ENCODE measurements at regions not wholly inside any gene's neighbourhood (a gene's known extent, or its start where the extent isn't known, plus 50 kb on each side); places are given as distances from the start of the nearest gene placed in this dataset.

- Histone ChIP-seq H2AK9ac (replicated peaks; ENCODE audit: low read depth, low read length, poor library complexity) (no peak overlapping the region), H3K23ac (ENCODE audit: low read depth, low read length) (no peak overlapping the region), H3K27me3 (ENCODE audit: control insufficient read depth, insufficient read depth, low read length) (no peaks in the 10 kb centered on the region)
These were observed 279.5 kb upstream of the ASIC2 start for GRCh38 chr17:33572615-33573014.

More at GRCh38 chr17:33572615-33573014, 279.5 kb upstream of the ASIC2 start:
- Histone ChIP-seq H2BK20ac (ENCODE audit: low read depth, low read length) (no peak overlapping the region), H4K91ac (ENCODE audit: insufficient read depth, low read depth, low read length) (no peak overlapping the region), H2BK120ac (ENCODE audit: low read depth, low read length) (no peak overlapping the region), H3K14ac (replicated peaks; ENCODE audit: low read depth, low read length) (no peak overlapping the region), H4K5ac (ENCODE audit: low read depth, low read length) (no peak overlapping the region), H3K9ac (ENCODE audit: low read depth, low read length) (no peak overlapping the region), H4K20me1 (ENCODE audit: insufficient read depth, low read length) (no peaks in the 10 kb centered on the region), H3K4ac (ENCODE audit: low read depth, low read length) (no peak overlapping the region), H4K8ac (ENCODE audit: low read depth in 2 of 2, low read length in 2 of 2) (no peak overlapping the region), H3K27ac (ENCODE audit: insufficient read depth, low read length) (no peak overlapping the region), H3K36me3 (ENCODE audit: control insufficient read depth, insufficient read depth, low read length) (no peaks in the 10 kb centered on the region), H3K4me3 (ENCODE audit: insufficient read depth, low read depth, low read length) (no peak overlapping the region), H3K18ac (ENCODE audit: low read depth, low read length) (no peak overlapping the region), H3K56ac (ENCODE audit: extremely low read depth, insufficient read depth, low read length) (no peak overlapping the region), H2AK5ac (ENCODE audit: low read depth, low read length) (no peak overlapping the region), H2BK15ac (ENCODE audit: low read depth, low read length) (no peak overlapping the region), H2AFZ (replicated peaks; ENCODE audit: low read length, poor library complexity) (peak overlapping the region; percentile 67), H2BK5ac (ENCODE audit: low read depth, low read length, poor library complexity, severe bottlenecking) (no peak overlapping the region), H3K4me2 (ENCODE audit: low read depth, low read length) (no peak overlapping the region), H3K9me1 (ENCODE audit: insufficient read depth, low read length) (no peaks in the 10 kb centered on the region), H3K9me3 (ENCODE audit: control insufficient read depth, insufficient read depth, low read length) (peaks cover 7% of the 10 kb centered on the region), H3K4me1 (ENCODE audit: control insufficient read depth, insufficient read depth, low read length) (no peaks in the 10 kb centered on the region), H3K79me1 (ENCODE audit: low read depth in 1 of 2, low read length in 2 of 2) (no peaks in the 10 kb centered on the region)
- DNase-seq (no peak), ATAC-seq (ENCODE audit: low read depth) (no peak)
- CTCF ChIA-PET, result no interaction called here
- dilution Hi-C loops (cut with HindIII; ENCODE audit: low sequenced_read_pairs, unreplicated experiment) (no loop called here), intact Hi-C loops (cut with micrococcal nuclease) (no loop called here), in situ Hi-C loops (cut with MboI; ENCODE audit: low sequenced_read_pairs) (no loop called here)
- BruUV-seq (replicated peaks), result no TSS peak
- WGBS, 2 experiments (ENCODE audit: extremely low coverage in 2 of 2, insufficient read length in 1 of 2), result no CpG with 5 or more reads among the region's 3 CpGs
- POLR2A ChIA-PET (ENCODE audit: unreplicated experiment), result no interaction called here
- no peak for TF ChIP-seq NFE2L2 (IDR thresholded peaks at IDR 0.05; ENCODE audit: low read depth, low read length)
- no peak for TF ChIP-seq POLR2A (IDR thresholded peaks at IDR 0.05; ENCODE audit: low read depth, low read length)
- TF ChIP-seq RAD21 (IDR thresholded peaks at IDR 0.05; ENCODE audit: low read length), result no peak
- no peak for TF ChIP-seq RFX5 (IDR thresholded peaks at IDR 0.05; ENCODE audit: low read depth, low read length)
- TF ChIP-seq FOS (IDR thresholded peaks at IDR 0.05; ENCODE audit: low read depth, low read length), result no peak
- no peak for TF ChIP-seq MAFK (IDR thresholded peaks at IDR 0.05; ENCODE audit: low read depth, low read length)
- no peak for TF ChIP-seq ELK1 (IDR thresholded peaks at IDR 0.05; ENCODE audit: borderline replicate concordance, low read depth, low read length)
- no peak for TF ChIP-seq USF2 (IDR thresholded peaks at IDR 0.05; ENCODE audit: low read depth, low read length)
- TF ChIP-seq CTCF (conservative IDR thresholded peaks at IDR 0.05; ENCODE audit: low read depth, low read length), result no peak
- no peak for TF ChIP-seq MXI1 (IDR thresholded peaks at IDR 0.05; ENCODE audit: borderline replicate concordance, low read depth, low read length)

All from IMR-90 (cell line).